Left colon (tissue), 2 donors: ENCODE measurements at regions not wholly inside any gene's neighbourhood (a gene's known extent, or its start where the extent isn't known, plus 50 kb on each side); places are given as distances from the start of the nearest gene placed in this dataset.

ENCODE experiments used
- ATAC-seq: fragments of 200-7000 bp; cut with Tn5 transposase; one replicate; pipeline ENCODE4 v1.9.1; 2020; ENCODE audit warnings: mild to moderate bottlenecking, moderate library complexity
- DNase-seq, 2 donors: peaks; one replicate each; pipeline ENCODE4 v3.0.0-alpha.2; 2020
- intact Hi-C, 2 donors: fragments of 100-400 bp; cut with DNase I in 1 of 2; cut with micrococcal nuclease in 1 of 2; formaldehyde crosslinking; loops; one replicate each; pipeline versions ENCODE4 v1.11.2 to v1.14.0; 2022; cut with DNase I, micrococcal nuclease
- donor health status: DM: no; HTN: no; CAD: no.
- donor health status: DM: yes; HTN: yes; CAD: no.

GRCh38 chr2:118709786-118710185 is 137.7 kb downstream of the EN1 start:
- intact Hi-C loops = no loop called here
- DNase-seq = no peak
- ATAC-seq = no peak

- ATAC-seq (no peak), DNase-seq (no peak)
- intact Hi-C loops = no loop called here
Observed at GRCh38 chr2:118706844-118707243, 140.6 kb downstream of the EN1 start.

- no peak for ATAC-seq
- DNase-seq = no peak
- intact Hi-C loops = no loop called here
Observed at GRCh38 chr2:118706371-118706770, 141.1 kb downstream of the EN1 start.

- intact Hi-C loops = no loop called here
- ATAC-seq (no peak), DNase-seq (no peak)
Observed at GRCh38 chr2:118705032-118705431, 142.4 kb downstream of the EN1 start.

GRCh38 chr2:118699447-118700175 is 147.8 kb downstream of the EN1 start:
- intact Hi-C loops = no loop called here
- no peak for ATAC-seq
- no peak for DNase-seq

- DNase-seq (no peak), ATAC-seq (no peak)
- intact Hi-C loops = no loop called here
Observed at GRCh38 chr2:118698564-118698963, 148.9 kb downstream of the EN1 start.

- DNase-seq = no peak
- ATAC-seq = no peak
- intact Hi-C loops = no loop called here
Observed at GRCh38 chr2:118697781-118698180, 149.7 kb downstream of the EN1 start.

GRCh38 chr2:118696786-118697465 is 150.5 kb downstream of the EN1 start:
- DNase-seq (no peak), ATAC-seq (no peak)
- intact Hi-C loops = no loop called here

- ATAC-seq (no peak), DNase-seq (no peak)
- intact Hi-C loops = no loop called here
Observed at GRCh38 chr2:118693287-118693822, 154.1 kb downstream of the EN1 start.

- ATAC-seq (no peak), DNase-seq (no peak)
- intact Hi-C loops = no loop called here
Observed at GRCh38 chr2:118689874-118690273, 157.6 kb downstream of the EN1 start.

GRCh38 chr2:118689456-118689855 is 158.0 kb downstream of the EN1 start:
- ATAC-seq = no peak
- DNase-seq = no peak
- intact Hi-C loops = no loop called here

GRCh38 chr2:118689033-118689432 is 158.4 kb downstream of the EN1 start:
- ATAC-seq (no peak), DNase-seq (no peak)
- intact Hi-C loops = no loop called here

GRCh38 chr2:118687698-118688097 is 159.8 kb downstream of the EN1 start:
- intact Hi-C loops = no loop called here
- DNase-seq (no peak), ATAC-seq (no peak)

- no peak for DNase-seq
- intact Hi-C loops = no loop called here
- no peak for ATAC-seq
Observed at GRCh38 chr2:118687192-118687591, 160.3 kb downstream of the EN1 start.

- ATAC-seq = no peak
- DNase-seq = no peak
- intact Hi-C loops = no loop called here
Observed at GRCh38 chr2:118686346-118686745, 161.1 kb downstream of the EN1 start.

GRCh38 chr2:118683460-118683859 is 164.0 kb downstream of the EN1 start:
- DNase-seq (no peak), ATAC-seq (no peak)
- intact Hi-C loops = no loop called here

- DNase-seq (no peak), ATAC-seq (no peak)
- intact Hi-C loops = no loop called here
Observed at GRCh38 chr2:118678985-118679384, 168.5 kb downstream of the EN1 start.

GRCh38 chr2:118677546-118677945 is 169.9 kb downstream of the EN1 start:
- no peak for ATAC-seq
- intact Hi-C loops = no loop called here
- DNase-seq = no peak

GRCh38 chr2:118675531-118675930 is 171.9 kb downstream of the EN1 start:
- intact Hi-C loops = no loop called here

GRCh38 chr2:118672571-118673158 is 174.8 kb downstream of the EN1 start:
- no peak for ATAC-seq
- DNase-seq = no peak
- intact Hi-C loops = no loop called here

More at GRCh38 chr2:118675531-118675930, 171.9 kb downstream of the EN1 start:
- ATAC-seq (no peak), DNase-seq (no peak)
